Central memory CD8-positive, alpha-beta T cell (primary cell): ENCODE measurements at regions not wholly inside any gene's neighbourhood (a gene's known extent, or its start where the extent isn't known, plus 50 kb on each side); places are given as distances from the start of the nearest gene placed in this dataset.

Source experiments
- ATAC-seq: fragments of 150-1000 bp; cut with Tn5 transposase; replicated peaks from 2 replicates; pipeline ENCODE4 v1.10.0; 2022; ENCODE audit warnings: mild to moderate bottlenecking, moderate FRiP score, moderate number of reproducible peaks; ENCODE audit not compliant: poor library complexity, severe bottlenecking; ENCODE audit errors: extremely low read depth
- DNase-seq, 2 donors: peaks; one replicate each; pipeline ENCODE4 v3.0.0; 2021; ENCODE audit warnings: low spot score in 2 of 2
- H3K27ac Mint-ChIP-seq: one replicate; pipeline ENCODE4 v1.8.0; 2022; ENCODE audit warnings: low read depth, mild to moderate bottlenecking, moderate library complexity, mixed read lengths
- H3K27me3 Mint-ChIP-seq: one replicate; pipeline ENCODE4 v1.8.0; 2022; ENCODE audit warnings: mixed read lengths
- H3K36me3 Mint-ChIP-seq: one replicate; pipeline ENCODE4 v1.8.0; 2022; ENCODE audit warnings: mild to moderate bottlenecking, moderate library complexity, mixed read lengths; ENCODE audit not compliant: insufficient read depth
- H3K4me1 Mint-ChIP-seq: one replicate; pipeline ENCODE4 v1.8.0; 2022; ENCODE audit warnings: mixed read lengths
- H3K4me3 Mint-ChIP-seq: one replicate; pipeline ENCODE4 v1.8.0; 2022; ENCODE audit warnings: mild to moderate bottlenecking, moderate library complexity, mixed read lengths
- H3K9me3 Mint-ChIP-seq: one replicate; pipeline ENCODE4 v1.8.0; 2022; ENCODE audit warnings: mixed read lengths

DNA sequence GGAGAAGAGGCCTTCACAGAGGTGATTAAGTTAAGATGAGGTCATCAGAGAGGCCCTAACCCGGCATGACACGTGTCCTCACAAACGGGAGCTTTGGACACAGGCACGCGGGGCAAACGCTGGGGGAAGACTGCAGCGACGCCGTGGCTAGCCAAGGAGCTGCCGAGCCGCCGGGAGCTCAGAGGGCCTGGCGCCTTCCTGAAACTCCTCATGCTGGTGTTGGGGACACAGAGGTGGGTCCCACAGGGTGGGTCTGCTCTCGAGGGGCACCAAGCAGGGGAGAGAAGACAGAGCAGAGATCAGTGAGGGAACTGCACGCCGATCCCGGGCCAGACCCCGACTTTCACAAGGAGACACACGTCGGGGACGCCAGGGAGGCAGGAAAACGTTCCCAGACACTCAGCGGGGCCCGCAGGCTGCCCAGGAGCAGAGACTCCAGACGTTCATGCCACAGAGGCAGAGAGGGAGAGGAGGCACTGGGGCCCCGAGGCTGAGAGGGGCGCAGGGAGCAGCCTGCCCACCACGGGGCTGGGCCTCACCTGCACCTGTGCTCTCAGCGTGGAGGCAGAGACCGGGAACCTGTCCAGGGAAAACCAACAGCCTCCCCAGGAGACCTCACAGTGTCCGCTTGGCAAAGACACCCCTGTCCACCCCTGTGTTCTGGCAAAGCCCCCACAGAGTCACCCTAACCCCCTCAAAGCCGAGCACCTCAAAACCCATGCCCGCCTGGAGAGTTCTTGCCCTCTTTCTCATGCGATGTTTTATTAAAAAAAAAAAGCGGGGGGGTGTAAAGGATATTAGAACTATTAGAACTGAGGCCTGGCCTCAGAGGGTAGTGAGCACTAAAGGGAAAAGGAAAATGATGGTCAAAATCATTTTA lies 103.8 kb downstream of the PDGFA start:
- Mint-ChIP-seq H3K27me3 (no peaks in the 10 kb centered on the region), H3K27ac (no peak overlapping the region), H3K4me3 (no peak overlapping the region), H3K36me3 (peaks cover 2% of the 10 kb centered on the region), H3K9me3 (peaks cover 5% of the 10 kb centered on the region), H3K4me1 (no peaks in the 10 kb centered on the region)
- no peak for ATAC-seq
- no peak for DNase-seq

DNA sequence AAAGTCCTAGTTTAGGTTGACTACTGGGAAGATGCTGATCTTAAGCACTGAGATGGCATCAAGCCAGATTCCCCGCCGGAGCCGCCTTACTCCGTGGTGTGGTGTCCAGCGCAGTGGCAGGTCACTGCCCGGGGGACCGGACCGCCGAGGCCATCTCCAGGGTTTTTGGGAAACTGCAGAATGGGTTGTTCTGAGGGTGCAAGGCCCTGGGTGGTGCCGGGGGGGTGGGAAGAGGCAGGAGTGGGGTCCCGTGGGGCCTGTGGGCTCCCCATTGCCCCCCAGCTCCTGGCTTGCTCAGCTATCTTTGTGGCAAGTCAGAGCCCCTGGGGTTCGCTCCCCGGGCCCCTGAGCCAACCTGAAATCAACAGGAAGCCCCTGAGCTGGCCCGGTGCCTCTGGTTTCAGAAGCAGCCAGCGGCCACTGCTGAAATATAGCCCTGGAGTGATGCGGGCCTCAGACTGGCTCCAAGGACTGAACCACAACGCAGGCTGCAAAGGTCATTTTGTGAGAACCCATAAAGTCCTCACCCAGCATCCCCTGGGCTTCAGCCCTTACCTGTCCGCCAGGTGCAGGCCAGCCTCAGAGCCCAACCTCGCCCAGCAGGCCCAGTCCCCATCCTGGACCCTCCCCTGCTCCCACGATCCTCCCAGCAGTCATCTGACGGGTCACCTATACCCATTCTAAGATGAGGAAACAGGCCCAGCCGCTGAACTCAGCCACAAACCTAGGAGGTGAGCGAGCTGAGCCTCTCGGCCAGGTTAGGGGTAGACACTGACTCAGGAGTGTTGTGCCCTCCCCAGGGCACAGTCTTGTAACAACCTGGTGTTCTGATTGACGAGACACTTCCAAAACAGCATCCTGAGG lies 102.7 kb downstream of the PDGFA start:
- H3K27ac Mint-ChIP-seq, result no peak overlapping the region
- DNase-seq (no peak), ATAC-seq (no peak)
- no peaks in the 10 kb centered on the region for H3K27me3 Mint-ChIP-seq
- peaks cover 2% of the 10 kb centered on the region for H3K36me3 Mint-ChIP-seq
- H3K4me1 Mint-ChIP-seq, result no peaks in the 10 kb centered on the region
- H3K9me3 Mint-ChIP-seq, result peaks cover 5% of the 10 kb centered on the region
- no peak overlapping the region for H3K4me3 Mint-ChIP-seq

DNA sequence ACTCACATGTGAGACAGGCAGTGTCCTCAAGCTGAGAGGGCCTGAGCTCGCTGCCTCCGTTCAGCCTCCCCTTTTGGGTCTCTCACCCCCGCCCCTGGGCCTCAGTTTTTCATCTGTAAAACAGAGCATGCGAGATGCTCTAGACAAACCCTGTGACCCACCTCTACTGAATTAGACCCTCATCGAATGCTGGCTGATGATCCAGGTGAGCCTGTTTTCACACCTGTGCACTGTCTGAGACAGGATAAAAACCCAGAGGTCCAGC lies 102.1 kb downstream of the PDGFA start:
- Mint-ChIP-seq H3K27ac (no peak overlapping the region), H3K36me3 (peaks cover 2% of the 10 kb centered on the region), H3K9me3 (peaks cover 5% of the 10 kb centered on the region), H3K27me3 (no peaks in the 10 kb centered on the region), H3K4me1 (no peaks in the 10 kb centered on the region), H3K4me3 (no peak overlapping the region)
- DNase-seq, result no peak
- no peak for ATAC-seq

DNA sequence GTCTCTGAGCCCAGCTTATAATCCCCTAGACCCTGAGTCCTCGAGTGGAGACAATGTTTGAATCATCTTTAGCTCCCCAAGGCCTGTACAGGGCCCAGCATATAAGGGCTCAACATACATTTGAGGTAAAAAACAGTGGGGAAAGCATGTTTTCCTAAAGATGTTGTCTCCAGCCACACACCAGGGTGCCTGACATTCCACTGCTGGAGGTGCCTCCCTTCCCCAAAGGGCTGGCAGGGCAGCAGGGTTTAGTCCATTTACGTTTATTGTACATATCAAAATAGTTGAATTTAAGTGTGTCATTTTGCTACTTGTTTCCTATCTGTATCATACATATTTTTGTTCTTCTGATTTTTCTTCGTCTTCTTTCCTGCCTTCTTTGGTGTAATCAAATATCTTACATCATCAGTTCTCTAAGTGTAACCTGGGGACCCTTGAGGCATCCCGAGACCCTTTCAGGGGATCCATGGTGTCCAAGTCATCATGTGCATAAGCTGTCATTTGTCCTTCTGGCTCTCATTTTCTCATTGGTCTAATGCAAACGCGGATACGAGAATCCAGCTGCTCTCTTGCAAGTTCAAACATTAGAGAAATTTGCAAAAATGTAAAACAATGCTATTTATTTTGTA lies 101.6 kb downstream of the PDGFA start:
- Mint-ChIP-seq H3K4me3 (no peak overlapping the region), H3K36me3 (peaks cover 2% of the 10 kb centered on the region), H3K4me1 (no peaks in the 10 kb centered on the region), H3K27ac (no peak overlapping the region), H3K9me3 (peaks cover 5% of the 10 kb centered on the region), H3K27me3 (no peaks in the 10 kb centered on the region)
- no peak for DNase-seq
- ATAC-seq, result no peak

DNA sequence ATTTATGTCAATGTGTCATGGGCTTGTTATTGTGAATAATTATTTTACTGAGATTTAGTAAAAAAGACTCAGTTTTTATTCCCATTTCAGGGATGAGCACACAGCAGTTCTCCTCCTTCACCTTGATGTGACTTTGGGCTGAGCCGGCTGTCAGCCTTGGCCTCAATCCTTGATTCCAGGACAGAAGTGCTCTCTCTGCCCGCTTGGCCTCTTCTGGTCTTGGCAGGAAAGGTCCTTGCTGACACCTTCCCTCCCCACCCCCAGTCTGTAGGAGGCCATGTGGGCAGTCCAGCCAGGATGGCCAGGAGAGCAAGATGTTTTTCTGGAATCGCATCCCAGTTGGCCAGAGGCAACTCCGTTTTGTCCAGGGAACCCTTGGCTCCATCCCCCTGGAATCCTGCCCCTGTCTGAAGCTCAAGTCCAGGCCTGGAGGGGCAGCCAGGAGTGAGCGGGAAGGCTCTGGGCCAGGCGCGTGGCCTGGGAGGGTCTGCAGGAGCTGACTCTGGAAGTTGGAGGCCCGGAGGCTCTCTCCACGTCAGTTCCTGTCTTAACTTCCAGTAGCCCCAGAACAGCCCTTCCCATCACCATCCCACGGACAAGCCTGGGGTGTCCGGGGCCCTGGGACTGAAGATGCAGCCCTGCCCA lies 100.9 kb downstream of the PDGFA start:
- Mint-ChIP-seq H3K27me3 (no peaks in the 10 kb centered on the region), H3K27ac (no peak overlapping the region)

DNA sequence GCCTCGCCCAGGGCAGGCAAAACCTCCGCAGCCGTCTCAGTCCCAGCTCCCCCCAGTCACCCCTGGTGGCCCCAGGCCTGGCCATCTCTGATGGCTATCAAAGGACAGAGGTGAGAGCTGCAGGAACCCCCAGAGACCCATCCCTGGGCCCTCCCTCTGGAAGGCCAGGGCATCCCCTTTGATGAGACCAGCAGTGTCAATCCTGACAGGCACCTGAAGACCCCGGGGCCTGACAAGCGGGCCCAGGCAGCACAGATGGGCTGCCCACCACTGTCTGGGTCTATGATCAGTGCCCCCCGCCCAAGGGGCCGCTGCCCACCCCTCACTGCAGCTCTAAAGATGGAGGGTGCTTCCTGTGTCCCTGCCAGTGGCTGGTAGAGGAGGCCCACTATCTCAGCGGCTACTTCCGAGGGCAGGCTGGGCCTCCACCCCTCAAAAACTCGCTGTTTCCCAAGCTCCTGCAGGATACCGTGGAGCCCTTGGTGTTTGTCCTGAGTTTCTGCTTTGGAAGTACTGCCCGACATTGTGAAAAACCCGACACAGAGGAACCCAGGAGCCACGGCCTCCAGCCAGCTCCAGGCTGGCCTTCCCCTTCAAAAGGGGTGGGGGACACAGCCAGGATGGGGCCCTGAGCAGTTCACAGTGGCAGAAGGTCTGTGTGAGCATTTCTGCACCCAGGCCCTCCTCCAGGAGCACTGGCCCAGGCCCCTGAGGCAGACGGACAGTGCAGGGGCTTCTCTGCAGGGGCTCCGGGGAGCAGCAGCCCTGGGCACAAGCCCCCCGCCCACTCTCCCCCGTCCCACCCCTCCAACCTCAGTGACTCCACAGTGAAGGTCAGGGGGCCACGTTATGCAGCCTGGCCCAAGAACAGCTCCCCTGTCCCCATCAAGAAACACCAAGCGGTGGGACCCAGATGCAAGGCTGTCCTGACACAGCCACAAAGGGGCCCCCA lies 99.2 kb downstream of the PDGFA start:
- no peak overlapping the region for H3K4me3 Mint-ChIP-seq
- H3K4me1 Mint-ChIP-seq, result no peaks in the 10 kb centered on the region
- ATAC-seq (no peak), DNase-seq (no peak)
- H3K27me3 Mint-ChIP-seq, result no peaks in the 10 kb centered on the region
- peaks cover 3% of the 10 kb centered on the region for H3K36me3 Mint-ChIP-seq
- no peak overlapping the region for H3K27ac Mint-ChIP-seq
- H3K9me3 Mint-ChIP-seq, result peaks cover 5% of the 10 kb centered on the region

More for the DNA sequence above, 100.9 kb downstream of the PDGFA start:
- Mint-ChIP-seq H3K9me3 (peaks cover 5% of the 10 kb centered on the region), H3K36me3 (peaks cover 3% of the 10 kb centered on the region), H3K4me1 (no peaks in the 10 kb centered on the region), H3K4me3 (no peak overlapping the region)
- no peak for ATAC-seq
- DNase-seq, result no peak

DNA sequence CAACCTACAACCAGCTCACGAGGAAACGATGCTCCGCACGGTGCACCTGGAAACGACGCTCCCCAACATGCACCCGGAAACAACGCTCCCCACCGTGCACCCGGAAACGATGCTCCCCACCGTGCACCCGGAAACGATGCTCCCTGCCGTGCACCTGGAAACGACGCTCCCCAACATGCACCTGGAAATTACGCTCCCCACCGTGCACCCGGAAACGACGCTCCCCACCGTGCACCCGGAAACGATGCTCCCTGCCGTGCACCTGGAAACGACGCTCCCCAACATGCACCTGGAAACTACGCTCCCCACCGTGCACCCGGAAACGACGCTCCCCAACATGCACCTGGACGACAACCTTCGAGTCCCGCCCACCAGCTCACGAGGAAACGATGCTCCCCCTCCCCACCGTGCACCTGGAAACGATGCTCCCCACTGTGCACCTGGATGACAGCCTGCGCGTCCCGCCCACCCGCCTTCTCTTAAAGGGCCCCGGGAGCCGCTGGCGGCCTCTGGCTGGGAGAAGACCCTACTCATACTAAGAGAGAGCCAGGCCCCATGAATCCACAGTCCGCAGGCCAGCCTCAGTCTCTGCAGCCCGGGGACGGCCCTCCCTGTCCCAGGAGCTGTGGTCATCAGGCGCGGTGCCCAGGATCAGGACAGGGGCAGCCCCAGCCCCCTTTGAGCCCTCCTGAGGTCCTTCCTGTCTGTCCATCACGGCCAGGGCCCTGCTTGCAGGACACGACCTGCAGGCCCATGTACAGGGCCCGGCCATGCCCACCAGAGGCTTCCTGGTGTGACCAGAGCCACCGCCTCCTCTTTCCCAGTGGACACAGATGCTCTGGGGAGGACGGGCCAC lies 98.3 kb downstream of the PDGFA start:
- Mint-ChIP-seq H3K9me3 (peaks cover 5% of the 10 kb centered on the region), H3K4me3 (no peak overlapping the region), H3K4me1 (no peaks in the 10 kb centered on the region), H3K36me3 (peaks cover 3% of the 10 kb centered on the region), H3K27ac (no peak overlapping the region), H3K27me3 (no peaks in the 10 kb centered on the region)
- ATAC-seq (no peak), DNase-seq (no peak)

DNA sequence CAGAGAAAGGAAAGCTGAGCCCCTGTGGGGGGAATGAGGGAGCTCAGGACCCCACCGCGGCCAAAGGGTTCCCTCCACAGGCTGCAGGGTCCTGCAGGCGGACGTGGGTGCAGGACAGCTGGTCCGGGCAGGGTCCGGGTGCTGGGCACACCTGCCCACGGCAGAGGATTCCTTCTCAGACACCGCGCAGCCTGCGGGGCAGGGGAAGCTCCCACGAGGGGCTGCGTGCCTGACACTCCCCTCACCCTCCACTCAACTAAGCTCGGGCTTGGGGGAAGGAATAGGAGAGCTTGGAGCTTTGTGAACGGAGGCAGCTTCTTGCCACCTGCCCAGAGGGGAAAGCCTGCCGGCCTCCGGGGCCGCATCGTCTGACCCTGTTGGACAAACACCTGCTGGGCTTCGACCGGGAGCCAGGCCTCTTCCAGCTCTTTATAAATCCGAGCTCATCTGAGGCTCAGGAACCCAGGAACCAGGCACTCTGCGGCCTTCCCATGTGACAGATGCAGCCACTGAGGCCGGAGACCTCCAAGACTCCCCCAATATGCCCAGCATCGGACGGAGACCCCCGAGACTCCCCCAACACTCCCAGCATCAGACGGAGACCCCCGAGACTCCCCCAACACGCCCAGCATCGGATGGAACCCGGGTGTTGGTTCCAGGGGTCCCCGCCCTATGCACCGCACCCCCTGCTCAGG lies 97.3 kb downstream of the PDGFA start:
- H3K27ac Mint-ChIP-seq, result no peak overlapping the region
- H3K27me3 Mint-ChIP-seq, result no peaks in the 10 kb centered on the region
- no peak overlapping the region for H3K4me3 Mint-ChIP-seq
- no peaks in the 10 kb centered on the region for H3K4me1 Mint-ChIP-seq
- no peak for DNase-seq
- peaks cover 5% of the 10 kb centered on the region for H3K9me3 Mint-ChIP-seq
- ATAC-seq, result no peak
- peaks cover 2% of the 10 kb centered on the region for H3K36me3 Mint-ChIP-seq

DNA sequence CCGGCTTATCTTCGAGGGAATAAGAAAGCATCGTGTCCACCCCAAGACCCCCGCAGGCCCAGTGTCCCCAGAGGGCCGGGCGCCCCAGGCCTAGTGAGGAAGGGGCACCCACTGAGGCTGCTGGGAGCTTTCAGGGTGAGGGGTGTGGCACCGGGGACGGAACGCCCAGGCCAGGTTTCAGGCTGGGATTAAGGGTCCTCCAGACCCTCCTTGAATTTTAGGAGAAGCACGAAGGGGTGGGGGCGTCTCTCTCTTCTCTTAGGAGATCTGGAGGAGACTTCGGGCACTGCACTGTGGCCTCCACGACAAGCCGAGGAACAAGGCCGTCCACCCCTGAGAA lies 96.8 kb downstream of the PDGFA start:
- no peak for ATAC-seq
- Mint-ChIP-seq H3K9me3 (peaks cover 5% of the 10 kb centered on the region), H3K27me3 (no peaks in the 10 kb centered on the region)

DNA sequence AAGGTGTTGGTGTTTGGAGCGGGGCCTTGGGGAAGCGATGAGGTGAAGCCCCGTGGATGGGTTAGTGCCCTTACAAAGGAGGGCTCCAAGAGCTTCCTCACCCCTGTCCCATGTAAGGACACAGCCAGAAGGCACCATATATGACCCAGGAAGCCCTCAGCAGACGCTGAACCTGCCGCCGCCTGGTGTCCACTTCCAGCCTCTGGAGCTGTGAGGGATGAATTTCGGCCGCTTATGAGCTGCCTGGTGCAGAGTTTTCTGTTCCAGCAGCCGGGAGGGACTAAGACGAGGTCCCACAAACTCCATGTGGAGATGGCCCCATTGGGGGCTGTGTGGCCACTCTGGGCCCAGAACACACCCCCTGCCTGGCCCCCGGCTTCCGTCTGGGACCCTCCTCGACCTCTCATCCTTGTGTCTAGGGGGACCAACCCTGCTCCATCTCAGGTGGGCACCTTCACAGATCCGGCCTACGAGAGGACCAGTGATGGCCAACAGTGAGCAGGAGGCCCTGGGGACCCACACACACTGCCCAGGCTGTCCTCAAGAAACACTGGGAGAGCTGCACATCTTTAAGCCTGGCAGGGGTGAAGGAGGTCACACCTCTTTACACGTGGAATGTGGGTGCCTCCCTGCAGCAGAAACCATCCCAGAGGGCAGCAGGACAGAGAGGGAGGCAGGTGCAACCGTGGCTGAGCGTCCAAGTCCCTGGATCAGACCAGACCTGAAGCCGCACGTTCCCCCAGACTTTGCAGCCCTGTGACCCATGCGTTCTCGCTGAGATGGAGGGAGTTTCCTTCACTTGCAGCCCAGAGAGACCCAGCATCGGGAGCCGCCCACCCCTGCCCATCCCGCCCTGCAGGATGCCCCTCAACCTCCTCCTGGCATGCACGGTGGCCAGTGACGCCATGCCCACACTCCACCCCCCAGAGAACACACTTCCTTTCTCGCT lies 96.1 kb downstream of the PDGFA start:
- H3K9me3 Mint-ChIP-seq, result no peaks in the 10 kb centered on the region
- DNase-seq, result no peak
- no peak for ATAC-seq

More for the DNA sequence above, 96.8 kb downstream of the PDGFA start:
- Mint-ChIP-seq H3K27ac (no peak overlapping the region), H3K4me1 (no peaks in the 10 kb centered on the region), H3K4me3 (no peak overlapping the region), H3K36me3 (peaks cover 2% of the 10 kb centered on the region)
- DNase-seq, result no peak

More for the DNA sequence above, 96.1 kb downstream of the PDGFA start:
- H3K27me3 Mint-ChIP-seq, result no peaks in the 10 kb centered on the region
- H3K27ac Mint-ChIP-seq, result no peak overlapping the region
- H3K4me3 Mint-ChIP-seq, result no peak overlapping the region
- H3K4me1 Mint-ChIP-seq, result no peaks in the 10 kb centered on the region
- H3K36me3 Mint-ChIP-seq, result peaks cover 2% of the 10 kb centered on the region
